K562 (cell line): ENCODE measurements at regions not wholly inside any gene's neighbourhood (a gene's known extent, or its start where the extent isn't known, plus 50 kb on each side); places are given as distances from the start of the nearest gene placed in this dataset.
"Not testable (repeated sequence)": the region's sequence is repeated elsewhere in the genome, so short reads cannot be mapped to it uniquely, and the experiment has no call there.

ENCODE experiments used
- ATAC-seq: fragments of 200-7000 bp; cut with Tn5 transposase; 3 replicates; pipeline ENCODE4 v1.9.1; 2020; ENCODE audit warnings: moderate library complexity
- BruUV-seq: library from RNA; stranded (reverse); fragments of 400-500 nt; replicated peaks from 2 replicates; lab custom pipeline; 2021; lab: Mats Ljungman, UMichigan
- CTCF ChIA-PET: fragments of 300-600 bp; formaldehyde crosslinking; extraction: SDS; loops from one replicate; lab custom pipeline; 2021; ENCODE audit warnings: low intra/inter-chr PET ratio; lab: Yijun Ruan, JAX
- POLR2A ChIA-PET: fragments of 300-600, 350-650 bp; sonication (Branson Sonifier 250); formaldehyde crosslinking; extraction: SDS; loops from one replicate; lab custom pipeline; 2021; ENCODE audit warnings: antibody characterized with exemption, inconsistent platforms; lab: Yijun Ruan, JAX
- DNase-seq, 4 experiments: peaks; one replicate each; pipeline versions ENCODE4 v3.0.0 to v3.0.0-alpha.2; 2011 to 2018; ENCODE audit warnings: low spot score in 3 of 4, mixed read lengths in 3 of 4; ENCODE audit errors: extremely low read depth in 1 of 4
- FAIRE-seq: peaks from 2 replicates; lab custom pipeline; 2011; peaks lifted over from hg19 to GRCh38; lab: Jason Lieb, UNC
- H2AFZ ChIP-seq: 2 replicates; pipeline ENCODE4 v1.6.0; 2011; ENCODE audit warnings: low read depth, low read length, control low read depth, inconsistent platforms
- H3K27ac ChIP-seq: fragments of 200-600 bp; 3 replicates; pipeline ENCODE4 v1.8.0; 2011; ENCODE audit warnings: low read depth, mild to moderate bottlenecking, control low read depth, inconsistent platforms, low read length, moderate library complexity, mixed read lengths; ENCODE audit errors: extremely low read depth
- H3K27me3 ChIP-seq, 2 experiments: fragments of 300-600 bp in 1 of 2; 2 replicates in 1 of 2; 3 replicates in 1 of 2; pipeline versions ENCODE4 v1.6.0 to v1.8.0; 2011; ENCODE audit warnings: inconsistent platforms in 2 of 2, low read length in 2 of 2, mild to moderate bottlenecking in 1 of 2, mixed read lengths in 1 of 2, moderate library complexity in 1 of 2; ENCODE audit not compliant: control insufficient read depth in 2 of 2, insufficient read depth in 2 of 2
- H3K36me3 ChIP-seq: fragments of 300-600 bp; 3 replicates; pipeline ENCODE4 v1.8.0; 2011; ENCODE audit warnings: mild to moderate bottlenecking, low read length, inconsistent platforms; ENCODE audit not compliant: control insufficient read depth, insufficient read depth
- H3K4me1 ChIP-seq, 2 experiments: fragments of 200-600 bp in 1 of 2; replicated peaks in 1 of 2; 2 replicates in 1 of 2; 3 replicates in 1 of 2; pipeline versions ENCODE4 v1.5.1 to v1.8.0; 2011; ENCODE audit warnings: inconsistent platforms in 2 of 2, low read length in 2 of 2, mild to moderate bottlenecking in 1 of 2, mixed read lengths in 1 of 2, moderate library complexity in 1 of 2; ENCODE audit not compliant: control insufficient read depth in 2 of 2, insufficient read depth in 2 of 2
- H3K4me2 ChIP-seq: 2 replicates; pipeline ENCODE4 v1.6.1; 2011; ENCODE audit warnings: low read length, control low read depth, inconsistent platforms, mixed read lengths; ENCODE audit not compliant: insufficient read depth
- H3K4me3 ChIP-seq: fragments of 200-600 bp; sonication (generic), shearing (Covaris generic); 2 replicates; pipeline ENCODE4 v1.5.1; 2016; ENCODE audit warnings: control low read depth, inconsistent platforms
- H3K79me2 ChIP-seq: fragments of 200-600 bp; 3 replicates; pipeline ENCODE4 v1.8.0; 2011; ENCODE audit warnings: low read length, inconsistent platforms; ENCODE audit not compliant: control insufficient read depth, insufficient read depth
- H3K9ac ChIP-seq, 2 experiments: 2 replicates each; pipeline versions ENCODE4 v1.6.0 to v1.6.1; 2011; ENCODE audit warnings: low read depth in 2 of 2, low read length in 2 of 2, control low read depth in 1 of 2, inconsistent platforms in 1 of 2, mild to moderate bottlenecking in 1 of 2, mixed read lengths in 1 of 2; ENCODE audit not compliant: insufficient read depth in 1 of 2
- H3K9me1 ChIP-seq: one replicate; pipeline ENCODE4 v1.6.0; 2011; ENCODE audit warnings: inconsistent platforms, mild to moderate bottlenecking, low read length, moderate library complexity; ENCODE audit not compliant: control insufficient read depth, insufficient read depth
- H3K9me3 ChIP-seq: replicated peaks from 2 replicates; pipeline ENCODE4 v1.5.1; 2011; ENCODE audit warnings: low read depth, low read length, inconsistent platforms; ENCODE audit not compliant: control insufficient read depth, insufficient read depth
- H4K20me1 ChIP-seq: replicated peaks from 2 replicates; pipeline ENCODE4 v1.6.1; 2011; ENCODE audit warnings: low read length, inconsistent platforms, mixed read lengths; ENCODE audit not compliant: control insufficient read depth, insufficient read depth
- BCOR ChIP-seq: fragments of 450-650 bp; IDR thresholded peaks from 2 replicates; pipeline ENCODE4 v1.6.1; 2016
- CHD4 ChIP-seq: fragments of 200-600 bp; sonication (generic); IDR thresholded peaks from 3 replicates; pipeline ENCODE4 v1.6.1; 2012; ENCODE audit warnings: low read depth, mild to moderate bottlenecking, mixed read lengths, low read length, inconsistent platforms; ENCODE audit not compliant: insufficient read depth, insufficient replicate concordance, poor library complexity, severe bottlenecking
- KDM1A ChIP-seq, 2 experiments: fragments of 450-650 bp; IDR thresholded peaks; 2 replicates each; pipeline ENCODE4 v1.6.1; 2016; ENCODE audit warnings: mild to moderate bottlenecking in 2 of 2
- ZNF146 ChIP-seq: IDR thresholded peaks from one replicate; pipeline ENCODE4 v1.6.1; 2018; ENCODE audit warnings: missing compliant biosample characterization; ENCODE audit not compliant: unreplicated experiment
- ZNF263 ChIP-seq: sonication (generic); formaldehyde crosslinking; IDR thresholded peaks from 2 replicates; pipeline ENCODE4 v1.8.0; 2022; ENCODE audit warnings: mild to moderate bottlenecking, missing genetic modification reagents, borderline replicate concordance
- WGBS: fragments of 100-300 bp; shearing (Covaris generic); methylation state at CpG from one replicate; pipeline ENCODE4 v1.1.6; 2016; ENCODE audit warnings: low coverage, mixed read lengths; ENCODE audit not compliant: insufficient coverage; ENCODE audit errors: missing lambda C conversion rate; 5-methylcytosine and 5-hydroxymethylcytosine counted together
- in situ Hi-C: fragments of 300-500 bp; cut with MboI; formaldehyde crosslinking; loops from 4 replicates; pipeline ENCODE4 v1.15.0; 2018; ENCODE audit warnings: inconsistent platforms, mixed read lengths
- intact Hi-C: fragments of 100-400 bp; cut with micrococcal nuclease; formaldehyde crosslinking; loops from 2 replicates; pipeline ENCODE4 v1.14.2; 2022
- TF ChIP-seq, protein P1 (sequence below): fragments of 450-650 bp; IDR thresholded peaks from 2 replicates; pipeline ENCODE4 v1.6.1; 2016; ENCODE audit warnings: low read depth

DNA sequence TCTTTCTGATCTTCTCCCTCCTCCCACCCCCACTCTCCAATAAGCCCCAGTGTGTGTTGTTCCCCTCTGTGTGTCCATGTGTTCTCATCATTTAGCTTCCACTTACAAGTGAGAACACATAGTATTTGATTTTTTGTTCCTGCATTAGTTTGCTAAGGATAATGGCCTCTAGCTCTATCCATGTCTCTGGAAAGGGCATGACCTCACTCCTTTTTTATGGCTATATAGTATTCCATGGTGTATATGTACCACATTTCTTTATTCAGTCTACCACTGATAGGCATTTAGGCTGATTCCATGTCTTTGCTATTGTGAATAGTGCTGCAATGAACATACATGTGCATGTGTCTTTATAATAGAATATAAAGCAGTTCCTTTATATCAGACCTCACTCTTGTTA is 52.3 kb upstream of the LIPC start:
- H3K79me2 ChIP-seq, H3K4me3 ChIP-seq, ATAC-seq, H3K4me2 ChIP-seq, FAIRE-seq, H4K20me1 ChIP-seq, DNase-seq, BruUV-seq, H3K36me3 ChIP-seq, intact Hi-C loops, H3K27me3 ChIP-seq, H3K27ac ChIP-seq, H3K4me1 ChIP-seq, H3K9me1 ChIP-seq, CTCF ChIA-PET, H3K9ac ChIP-seq: not testable (repeated sequence)
- peak; percentile 55; the same call in 1 of the 2 replicates for TF ChIP-seq BCOR
- TF ChIP-seq KDM1A (IDR thresholded peaks at IDR 0.05): 0 out of 4 replicates have a peak, but pooled peaks of 1 of the 2 experiments have one; percentile 46
- peak; percentile 93 for TF ChIP-seq ZNF146 (CRISPR knock-in tag)
- TF ChIP-seq, all 486 proteins: peak for 3; not testable (repeated sequence) for 483
- in situ Hi-C loops, H2AFZ ChIP-seq, H3K9me3 ChIP-seq: not testable (repeated sequence)
- POLR2A ChIA-PET: interaction anchor here (0.6 kb wide), 1 partner anchor 17 kb away, joined by 3 read pairs; no protein-coding TSS in a partner anchor

DNA sequence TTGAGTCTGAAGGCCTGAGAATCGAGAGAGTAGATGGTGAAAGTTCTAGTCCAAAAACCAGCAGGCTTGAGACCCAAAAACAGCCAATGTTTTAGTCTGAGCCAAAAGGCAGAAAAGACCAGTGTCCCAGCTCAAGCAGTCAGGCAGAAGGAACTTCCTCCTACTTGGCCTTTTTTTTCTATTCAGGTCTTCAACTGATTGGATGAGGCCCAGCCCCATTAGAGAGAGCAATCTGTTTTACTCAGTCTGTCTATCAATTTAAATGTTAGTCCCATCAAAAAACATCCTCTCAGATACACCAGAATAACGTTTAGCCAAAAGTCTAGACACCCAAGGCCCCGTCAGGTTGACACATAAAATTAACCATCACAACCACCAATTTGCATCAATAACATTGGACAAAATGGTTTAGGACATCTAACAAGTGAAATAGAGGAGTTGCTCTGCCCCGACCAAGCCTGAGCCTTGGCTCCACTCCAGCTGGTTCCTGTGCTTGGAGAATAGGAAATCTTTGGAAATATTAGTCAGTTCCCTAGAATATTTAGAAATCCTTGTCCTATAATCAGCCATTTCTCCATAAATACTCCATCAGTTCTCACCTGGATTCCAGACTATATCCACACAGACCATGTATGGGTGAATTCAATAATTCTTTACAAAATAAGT is 51.4 kb upstream of the LIPC start:
- H3K4me3 ChIP-seq: no peak overlapping the region
- no peaks in the 10 kb centered on the region for H3K27me3 ChIP-seq
- ATAC-seq (no peak), FAIRE-seq (peak; percentile 44), DNase-seq (no peak)
- H2AFZ ChIP-seq: peak overlapping the region; percentile 22; the same call in 1 of the 2 replicates
- H3K4me2 ChIP-seq: no peak overlapping the region
- H4K20me1 ChIP-seq: no peaks in the 10 kb centered on the region
- no peaks in the 10 kb centered on the region; a peak in 2 of 5 replicates for H3K4me1 ChIP-seq
- H3K79me2 ChIP-seq: no peaks in the 10 kb centered on the region
- H3K9ac ChIP-seq: no peak overlapping the region
- peaks cover 2% of the 10 kb centered on the region; the same call in 1 of the 2 replicates for H3K9me3 ChIP-seq
- intact Hi-C loops (loop anchor here (10.0 kb wide), 1 partner anchor 54 kb away; the partner anchor contains the start of gene LIPC), in situ Hi-C loops (no loop called here)
- H3K36me3 ChIP-seq: no peaks in the 10 kb centered on the region
- no TSS peak for BruUV-seq
- 35% methylated on average over 4 of the region's 4 CpGs for WGBS
- H3K27ac ChIP-seq: no peak overlapping the region
- POLR2A ChIA-PET: no interaction called here
- CTCF ChIA-PET: no interaction called here
- no peaks in the 10 kb centered on the region for H3K9me1 ChIP-seq
- TF ChIP-seq CHD4 (no peak), ZNF263 (CRISPR knock-in tag) (no peak)
- TF ChIP-seq, protein P1, sequence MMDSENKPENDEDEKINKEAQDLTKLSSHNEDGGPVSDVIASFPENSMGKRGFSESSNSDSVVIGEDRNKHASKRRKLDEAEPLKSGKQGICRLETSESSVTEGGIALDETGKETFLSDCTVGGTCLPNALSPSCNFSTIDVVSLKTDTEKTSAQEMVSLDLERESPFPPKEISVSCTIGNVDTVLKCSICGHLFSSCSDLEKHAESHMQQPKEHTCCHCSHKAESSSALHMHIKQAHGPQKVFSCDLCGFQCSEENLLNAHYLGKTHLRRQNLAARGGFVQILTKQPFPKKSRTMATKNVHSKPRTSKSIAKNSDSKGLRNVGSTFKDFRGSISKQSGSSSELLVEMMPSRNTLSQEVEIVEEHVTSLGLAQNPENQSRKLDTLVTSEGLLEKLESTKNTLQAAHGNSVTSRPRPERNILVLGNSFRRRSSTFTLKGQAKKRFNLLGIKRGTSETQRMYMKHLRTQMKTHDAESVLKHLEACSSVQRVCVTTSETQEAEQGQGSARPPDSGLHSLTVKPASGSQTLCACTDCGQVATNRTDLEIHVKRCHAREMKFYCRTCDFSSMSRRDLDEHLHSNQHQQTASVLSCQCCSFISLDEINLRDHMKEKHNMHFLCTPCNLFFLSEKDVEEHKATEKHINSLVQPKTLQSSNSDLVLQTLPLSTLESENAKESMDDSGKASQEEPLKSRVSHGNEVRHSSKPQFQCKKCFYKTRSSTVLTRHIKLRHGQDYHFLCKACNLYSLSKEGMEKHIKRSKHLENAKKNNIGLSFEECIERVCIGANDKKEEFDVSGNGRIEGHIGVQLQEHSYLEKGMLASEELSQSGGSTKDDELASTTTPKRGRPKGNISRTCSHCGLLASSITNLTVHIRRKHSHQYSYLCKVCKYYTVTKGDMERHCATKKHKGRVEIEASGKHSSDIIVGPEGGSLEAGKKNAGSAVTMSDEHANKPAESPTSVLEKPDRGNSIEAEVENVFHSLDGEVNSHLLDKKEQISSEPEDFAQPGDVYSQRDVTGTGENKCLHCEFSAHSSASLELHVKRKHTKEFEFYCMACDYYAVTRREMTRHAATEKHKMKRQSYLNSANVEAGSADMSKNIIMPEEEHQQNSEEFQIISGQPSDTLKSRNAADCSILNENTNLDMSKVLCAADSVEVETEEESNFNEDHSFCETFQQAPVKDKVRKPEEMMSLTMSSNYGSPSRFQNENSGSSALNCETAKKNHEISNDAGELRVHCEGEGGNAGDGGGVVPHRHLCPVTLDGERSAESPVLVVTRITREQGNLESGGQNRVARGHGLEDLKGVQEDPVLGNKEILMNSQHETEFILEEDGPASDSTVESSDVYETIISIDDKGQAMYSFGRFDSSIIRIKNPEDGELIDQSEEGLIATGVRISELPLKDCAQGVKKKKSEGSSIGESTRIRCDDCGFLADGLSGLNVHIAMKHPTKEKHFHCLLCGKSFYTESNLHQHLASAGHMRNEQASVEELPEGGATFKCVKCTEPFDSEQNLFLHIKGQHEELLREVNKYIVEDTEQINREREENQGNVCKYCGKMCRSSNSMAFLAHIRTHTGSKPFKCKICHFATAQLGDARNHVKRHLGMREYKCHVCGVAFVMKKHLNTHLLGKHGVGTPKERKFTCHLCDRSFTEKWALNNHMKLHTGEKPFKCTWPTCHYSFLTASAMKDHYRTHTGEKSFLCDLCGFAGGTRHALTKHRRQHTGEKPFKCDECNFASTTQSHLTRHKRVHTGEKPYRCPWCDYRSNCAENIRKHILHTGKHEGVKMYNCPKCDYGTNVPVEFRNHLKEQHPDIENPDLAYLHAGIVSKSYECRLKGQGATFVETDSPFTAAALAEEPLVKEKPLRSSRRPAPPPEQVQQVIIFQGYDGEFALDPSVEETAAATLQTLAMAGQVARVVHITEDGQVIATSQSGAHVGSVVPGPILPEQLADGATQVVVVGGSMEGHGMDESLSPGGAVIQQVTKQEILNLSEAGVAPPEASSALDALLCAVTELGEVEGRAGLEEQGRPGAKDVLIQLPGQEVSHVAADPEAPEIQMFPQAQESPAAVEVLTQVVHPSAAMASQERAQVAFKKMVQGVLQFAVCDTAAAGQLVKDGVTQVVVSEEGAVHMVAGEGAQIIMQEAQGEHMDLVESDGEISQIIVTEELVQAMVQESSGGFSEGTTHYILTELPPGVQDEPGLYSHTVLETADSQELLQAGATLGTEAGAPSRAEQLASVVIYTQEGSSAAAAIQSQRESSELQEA: no peak
